HG03521 (cell line): ENCODE measurements at regions not wholly inside any gene's neighbourhood (a gene's known extent, or its start where the extent isn't known, plus 50 kb on each side); places are given as distances from the start of the nearest gene placed in this dataset.

ENCODE experiments used
- ATAC-seq: cut with Tn5 transposase; IDR thresholded peaks from one replicate; pipeline ENCODE4 v1.9.1; 2021; ENCODE audit warnings: mild to moderate bottlenecking, moderate library complexity; ENCODE audit not compliant: unreplicated experiment

DNA sequence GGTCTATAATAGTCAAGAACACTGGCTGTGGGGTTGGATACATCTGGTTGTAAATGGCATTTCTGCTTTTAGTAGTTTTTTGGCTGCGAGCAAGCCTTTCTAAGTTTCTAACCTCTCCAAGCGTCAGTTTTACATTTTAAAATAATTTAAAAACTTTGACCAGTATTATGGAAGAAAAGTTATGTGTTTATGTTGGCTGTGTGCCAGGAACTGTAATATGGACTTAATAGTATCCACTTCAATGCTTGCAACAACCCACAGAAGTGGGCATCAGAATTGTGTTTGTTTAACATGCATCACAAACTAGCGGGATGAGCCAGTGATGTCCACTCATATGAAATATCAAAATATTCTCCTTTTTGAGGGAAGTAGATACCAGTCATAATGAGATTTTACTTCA, 844.2 kb downstream of the JRKL start:
- no peak for ATAC-seq

DNA sequence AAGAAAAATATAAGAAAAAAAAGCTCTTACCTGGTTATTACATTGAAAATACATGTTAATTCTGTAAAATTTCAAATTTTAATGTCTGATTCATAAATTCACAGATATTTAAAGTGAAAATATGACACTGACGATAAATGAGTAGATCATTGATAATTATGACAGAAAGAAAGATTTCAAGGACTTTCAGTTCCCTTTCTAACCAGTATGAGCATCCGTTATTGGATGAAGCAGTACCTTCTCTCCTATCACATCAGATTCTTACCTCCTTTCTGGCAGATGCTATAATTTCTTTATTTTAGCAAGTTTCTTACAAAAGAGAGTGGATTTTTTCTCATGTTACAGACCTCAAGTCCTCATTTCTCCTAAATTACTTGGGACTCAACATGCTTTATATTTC, 847.3 kb downstream of the JRKL start:
- no peak for ATAC-seq

DNA sequence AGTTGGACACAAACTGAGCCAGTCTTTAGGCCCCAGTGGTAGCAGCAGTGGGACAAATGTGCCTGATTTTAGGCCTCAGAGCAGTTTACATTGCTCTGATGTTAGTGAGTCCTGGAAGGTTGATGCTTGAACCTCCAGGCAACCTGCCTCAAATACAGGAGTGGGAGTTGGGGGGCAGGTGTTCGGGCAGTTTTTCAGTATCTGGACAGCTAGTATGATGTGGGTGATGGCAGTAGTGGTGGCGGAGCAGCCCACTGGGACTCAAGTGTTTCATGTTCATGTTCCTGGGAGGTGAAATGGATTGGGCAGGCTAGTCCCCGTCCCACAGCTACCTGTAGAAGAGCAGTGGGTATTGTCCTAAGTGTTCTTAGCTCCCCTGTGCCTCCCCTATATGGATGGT, 857.8 kb downstream of the JRKL start:
- no peak for ATAC-seq

DNA sequence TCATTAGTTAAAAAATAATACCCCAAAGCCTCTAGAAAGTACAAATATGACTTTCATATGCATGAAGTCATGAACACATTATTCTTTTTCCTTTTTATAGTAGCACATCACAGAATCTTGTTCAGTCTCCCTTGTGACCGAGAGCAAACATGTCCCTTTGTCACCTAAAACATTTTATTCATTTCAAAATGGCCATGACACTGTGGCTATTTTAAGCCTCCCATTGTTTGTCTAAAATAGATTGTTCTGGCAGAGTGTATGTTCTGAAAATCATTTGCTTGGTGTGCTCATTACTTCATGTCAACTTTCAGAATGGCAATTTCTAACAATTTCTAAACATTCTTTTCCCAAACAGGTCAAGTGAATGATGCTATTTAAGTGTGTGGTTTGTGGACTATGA, 865.0 kb downstream of the JRKL start:
- ATAC-seq = no peak

DNA sequence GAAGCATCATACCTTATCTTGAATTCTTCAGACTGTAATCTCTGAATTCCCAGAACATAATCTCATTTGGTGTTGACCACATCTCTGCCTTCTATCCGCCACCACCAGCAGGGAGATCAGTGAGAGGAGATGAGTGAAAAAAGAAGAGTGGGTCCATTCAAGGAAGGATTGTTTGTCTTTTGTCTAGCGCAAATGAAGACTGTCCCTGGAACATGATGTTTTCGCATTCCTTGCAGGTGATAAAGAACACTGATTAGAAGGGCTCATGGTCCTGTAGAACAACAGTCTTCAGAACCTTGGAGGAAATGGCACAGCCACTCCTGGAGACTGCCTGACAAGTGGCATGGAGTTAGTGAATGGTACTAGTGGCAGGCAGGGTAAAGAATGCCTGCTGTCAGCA, 869.6 kb downstream of the JRKL start:
- ATAC-seq = no peak

DNA sequence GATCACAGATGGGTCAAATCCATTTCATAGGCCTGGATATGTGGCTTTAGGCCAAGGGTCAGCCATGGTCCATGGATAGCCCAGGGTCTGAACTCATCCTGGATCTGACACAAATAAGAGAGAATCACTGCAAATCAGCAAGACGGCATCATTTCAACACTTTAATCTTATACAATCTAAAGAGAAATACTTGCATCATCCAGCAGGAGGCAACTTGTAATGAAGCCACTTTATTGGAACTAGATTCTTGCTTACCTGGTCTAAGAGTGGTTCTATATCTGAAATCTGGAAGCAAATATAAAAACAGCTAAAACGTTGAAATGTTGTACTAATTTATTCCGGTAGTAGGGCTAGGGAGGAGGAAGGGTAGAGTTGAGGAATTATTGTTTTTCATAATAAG, 870.1 kb downstream of the JRKL start:
- no peak for ATAC-seq

DNA sequence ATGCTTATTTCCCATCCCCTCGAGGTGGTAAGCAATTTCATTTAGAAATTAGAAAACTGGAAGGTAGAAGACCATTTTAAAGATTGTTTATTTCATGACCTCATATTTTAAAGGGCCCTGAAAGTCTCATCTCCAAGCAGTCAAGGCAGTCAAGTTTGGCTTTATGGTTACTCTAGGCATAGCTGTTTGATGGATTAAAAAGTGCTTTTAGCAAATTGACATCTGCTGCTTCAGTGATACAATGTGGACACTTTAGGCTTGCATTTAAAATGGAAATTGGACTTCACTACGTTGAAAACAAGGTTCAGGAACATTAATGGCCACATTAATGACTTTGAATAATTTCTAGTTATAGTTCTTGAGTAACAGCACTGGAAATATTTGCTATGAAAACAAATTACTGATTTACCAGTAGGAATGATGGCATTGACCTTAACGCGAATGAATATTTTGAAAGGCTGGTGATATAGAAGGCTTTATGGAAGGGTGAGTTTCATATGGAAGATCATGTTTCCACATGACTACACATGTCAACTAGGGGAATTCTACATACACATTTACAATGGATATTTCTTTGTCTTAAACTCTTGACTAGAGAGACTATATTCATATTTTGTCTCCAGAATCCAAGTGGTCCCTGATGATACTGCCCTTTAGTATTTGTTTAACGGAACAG, 873.5 kb downstream of the JRKL start:
- ATAC-seq = no peak

DNA sequence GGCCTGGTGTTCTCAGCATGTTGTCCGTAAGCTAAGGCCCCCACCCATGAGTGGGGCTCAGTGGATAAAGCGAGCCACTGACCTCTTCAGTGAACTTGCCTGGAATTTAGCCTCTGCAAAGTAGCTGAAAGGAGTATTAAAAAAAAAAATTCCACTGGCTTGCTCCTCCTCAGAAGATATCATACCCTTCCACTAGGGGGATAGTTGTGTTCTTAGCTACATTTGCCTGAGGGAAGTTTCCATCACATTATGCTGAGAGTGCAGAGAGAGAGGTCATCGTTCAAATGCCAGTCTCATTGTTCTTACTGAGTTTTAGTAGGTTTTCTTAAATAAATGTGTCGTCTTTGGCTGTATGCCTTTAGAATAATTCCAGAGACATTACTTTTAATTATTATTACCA, 879.7 kb downstream of the JRKL start:
- no peak for ATAC-seq

DNA sequence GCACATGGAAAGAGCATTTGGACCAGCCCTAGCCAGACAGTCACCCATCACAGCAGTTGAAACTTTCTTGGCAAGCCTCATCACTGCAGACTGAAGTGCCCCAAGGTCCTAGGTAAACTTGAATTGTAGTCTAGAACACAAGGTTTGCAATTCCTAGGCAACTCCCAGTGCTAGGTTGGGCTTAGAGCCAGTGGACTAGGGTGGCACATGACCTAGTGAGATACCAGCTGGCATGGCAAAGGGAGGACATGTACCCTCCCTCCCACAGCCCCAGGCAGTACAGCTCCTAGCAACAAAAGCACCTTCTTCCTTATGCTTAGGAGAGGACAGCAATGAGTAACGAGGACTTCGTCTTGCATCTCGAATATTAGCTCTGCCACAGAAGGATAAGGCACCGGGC, 889.5 kb downstream of the JRKL start:
- no peak for ATAC-seq

DNA sequence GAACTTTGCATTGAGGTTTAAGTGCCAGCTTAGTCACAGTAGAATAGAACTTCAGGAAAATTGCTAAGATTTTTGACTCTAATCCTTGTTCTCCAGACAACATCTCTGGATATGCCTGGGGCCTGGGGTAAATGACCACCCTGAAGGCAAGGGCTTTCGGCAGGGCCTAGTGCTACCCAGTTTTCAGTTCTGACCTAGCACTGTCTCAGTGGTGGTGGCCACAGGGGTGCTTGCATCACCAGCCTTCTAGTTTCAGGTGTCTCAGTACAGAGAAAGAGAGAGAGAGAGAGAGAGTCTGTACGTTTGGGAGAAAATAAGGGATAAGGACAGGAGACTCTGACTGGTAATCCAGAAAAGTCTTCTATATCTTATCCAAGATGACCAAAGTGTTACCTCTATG, 890.5 kb downstream of the JRKL start:
- ATAC-seq = no peak

DNA sequence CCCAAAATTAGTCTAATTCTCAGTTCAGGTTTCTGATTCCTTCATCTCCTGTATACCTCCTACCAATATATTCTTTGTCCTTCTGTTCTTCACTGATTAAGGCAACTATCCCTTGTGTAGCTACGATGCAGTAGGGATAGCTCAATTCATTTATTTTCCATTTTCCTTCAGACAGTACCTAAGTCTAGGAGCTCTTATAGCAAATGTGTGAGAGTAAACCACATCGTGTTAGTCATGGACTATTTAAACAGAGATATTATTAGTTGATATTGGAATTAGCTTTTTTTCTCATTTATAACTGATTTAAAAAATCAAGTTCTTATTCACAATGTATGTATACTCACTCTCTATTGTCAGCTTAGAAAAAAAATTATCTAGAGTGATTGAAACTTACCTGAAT, 900.0 kb downstream of the JRKL start:
- ATAC-seq = no peak

DNA sequence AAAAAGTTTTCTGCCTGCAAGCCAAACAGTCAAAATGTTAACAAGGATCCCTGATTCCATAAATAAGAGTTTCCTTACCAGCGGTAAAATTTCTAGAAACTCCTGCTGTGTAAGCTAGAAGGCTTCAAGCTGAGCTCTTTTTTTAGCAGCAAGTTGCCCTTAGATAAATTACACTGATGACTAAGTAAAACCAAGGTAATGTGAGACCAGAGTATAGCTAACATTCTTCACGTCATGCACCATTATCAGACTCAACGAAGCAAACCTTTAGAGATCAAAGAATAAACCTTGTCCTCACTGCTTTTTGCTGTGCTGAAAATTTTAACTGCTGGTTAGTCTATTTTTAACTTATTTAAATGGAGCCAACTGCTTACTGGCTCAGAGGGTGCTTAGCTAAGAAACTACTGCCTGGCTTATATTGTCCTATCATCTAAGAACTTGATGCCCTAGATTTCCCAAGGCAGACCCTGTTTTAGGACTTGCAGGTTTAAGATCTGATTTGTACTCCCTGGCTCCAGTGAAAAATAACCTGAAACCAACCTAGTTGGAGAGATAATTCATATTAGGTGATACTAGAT, 900.7 kb downstream of the JRKL start:
- ATAC-seq = no peak

DNA sequence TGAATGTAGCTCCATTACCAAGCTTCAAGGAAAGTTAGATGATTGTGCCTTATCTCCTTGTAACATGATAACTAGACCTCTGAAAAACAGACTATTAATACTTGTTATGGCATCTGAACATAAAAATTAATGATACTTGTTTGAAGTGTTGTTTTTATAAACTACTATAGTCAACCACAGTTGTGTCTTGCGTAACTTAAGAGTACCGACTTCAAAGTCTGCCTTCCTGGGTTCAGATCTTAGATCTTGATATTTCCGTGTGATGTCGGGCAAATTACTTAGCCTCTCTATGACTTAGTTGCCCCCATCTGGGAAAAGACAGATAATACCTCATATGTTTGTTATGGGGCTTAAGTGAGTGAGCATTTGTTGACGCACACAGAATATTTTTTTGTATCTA, 906.5 kb downstream of the JRKL start:
- no peak for ATAC-seq

DNA sequence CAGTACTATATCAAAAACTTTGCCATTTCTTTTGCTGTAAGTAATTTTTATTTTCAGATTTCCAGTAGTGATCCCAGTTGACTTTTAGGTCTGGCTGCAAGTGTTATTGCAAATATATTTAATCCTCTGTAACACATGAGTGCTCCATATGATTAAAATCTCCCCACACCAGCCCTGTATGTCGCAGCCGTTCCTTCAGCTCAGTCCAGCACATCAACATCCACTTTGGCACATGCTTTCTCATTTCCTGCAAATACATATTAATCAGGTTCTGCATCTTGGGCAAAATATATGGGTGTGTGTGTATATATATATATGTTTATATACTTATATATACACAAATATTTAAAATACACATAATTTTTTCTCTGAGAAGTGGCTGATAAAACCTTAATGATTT, 919.5 kb downstream of the JRKL start:
- no peak for ATAC-seq

DNA sequence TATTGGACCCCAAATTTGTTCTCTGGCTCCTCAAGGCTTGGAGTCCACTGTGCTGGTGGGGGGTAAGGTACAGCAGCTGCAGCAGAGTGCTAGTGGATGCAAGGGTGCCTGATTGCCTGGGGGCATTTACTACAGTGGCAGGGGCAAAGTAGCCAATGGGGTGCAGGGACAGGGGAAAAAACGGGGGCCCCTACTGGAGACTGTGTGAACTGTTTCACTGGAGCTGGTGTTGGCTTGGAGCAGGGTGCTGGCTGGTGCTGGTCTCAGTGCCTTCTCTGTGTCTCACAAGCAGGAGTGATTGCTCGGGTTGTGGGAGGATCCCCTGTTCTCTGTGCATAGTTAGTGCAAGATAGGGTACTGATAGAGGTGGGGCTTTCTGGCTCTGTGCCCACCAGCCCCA, 935.9 kb downstream of the JRKL start:
- ATAC-seq = no peak

DNA sequence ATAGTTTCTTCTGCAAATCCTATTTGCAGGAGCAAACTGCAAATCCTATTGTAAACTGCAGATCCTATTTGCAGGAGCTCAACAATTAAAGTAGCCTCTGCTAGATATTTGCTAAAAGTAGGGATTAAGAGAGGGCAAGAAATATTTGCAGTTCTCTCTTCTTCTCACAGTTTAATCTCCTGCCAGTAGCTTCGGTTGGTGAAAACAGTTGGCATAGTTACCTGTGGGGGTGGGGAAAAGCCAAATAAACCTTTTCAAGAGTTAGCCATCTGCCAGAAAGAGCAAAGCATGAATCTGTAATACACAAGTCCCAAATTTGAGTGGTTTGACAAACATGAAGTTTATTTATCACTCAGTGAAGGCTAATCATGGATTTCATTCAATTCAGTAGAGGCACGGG, 942.5 kb downstream of the JRKL start:
- ATAC-seq = no peak

DNA sequence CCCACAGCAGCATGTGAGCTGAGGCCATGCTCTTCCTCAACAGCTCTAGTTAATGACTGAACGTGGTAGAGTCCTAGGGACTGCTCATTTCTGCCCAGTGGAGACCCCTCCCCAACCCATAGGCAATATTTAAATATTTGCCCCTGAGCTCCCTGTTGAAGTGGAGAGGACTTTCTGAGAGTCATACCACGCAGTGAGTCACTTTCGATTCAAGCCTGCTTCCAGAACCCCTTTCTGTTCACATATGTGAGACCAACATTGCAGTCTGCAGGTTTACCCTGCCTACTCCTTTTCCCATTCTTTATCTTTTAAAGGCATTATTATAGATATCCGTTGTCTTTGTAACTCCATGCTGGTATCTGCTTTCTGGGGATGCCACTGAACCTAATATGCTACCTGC, 946.3 kb downstream of the JRKL start:
- ATAC-seq = no peak

DNA sequence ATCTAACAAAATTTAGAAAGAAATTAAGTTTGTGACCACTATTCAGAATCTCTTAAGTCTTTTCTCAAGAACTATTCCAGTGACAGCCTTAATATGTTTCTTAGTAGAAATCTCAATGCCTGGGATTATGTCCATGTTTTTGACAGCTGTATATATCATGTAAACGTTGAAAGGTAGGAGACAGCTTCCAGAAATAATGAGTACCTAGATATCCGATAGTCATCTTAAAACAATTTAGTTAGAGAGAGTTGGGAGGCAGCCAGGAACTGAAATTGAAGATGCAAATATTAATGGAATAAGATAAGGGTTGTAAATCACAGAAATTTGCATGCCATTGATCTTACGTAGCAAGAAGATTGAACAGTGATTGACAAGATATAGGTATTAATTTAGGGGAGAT, 955.2 kb downstream of the JRKL start:
- ATAC-seq = no peak

DNA sequence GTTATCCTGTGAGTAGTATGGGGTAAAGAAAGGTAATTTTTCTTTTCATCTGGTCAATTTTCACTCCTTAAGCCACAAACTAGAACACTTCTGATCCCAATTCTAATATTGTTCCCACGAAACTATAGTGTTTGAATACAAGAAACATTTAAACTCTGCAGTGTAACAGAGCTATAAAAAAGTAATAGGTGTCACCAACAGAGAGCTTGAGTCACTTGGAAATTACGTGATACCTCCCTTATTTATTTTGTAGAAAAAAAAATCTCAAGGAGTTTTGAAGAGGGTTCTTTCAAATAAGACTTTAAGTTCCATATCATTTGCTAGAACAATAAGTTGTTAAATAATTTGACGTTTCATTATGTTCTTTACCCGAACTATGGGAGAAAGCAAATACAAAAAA, 959.4 kb downstream of the JRKL start:
- ATAC-seq = no peak

DNA sequence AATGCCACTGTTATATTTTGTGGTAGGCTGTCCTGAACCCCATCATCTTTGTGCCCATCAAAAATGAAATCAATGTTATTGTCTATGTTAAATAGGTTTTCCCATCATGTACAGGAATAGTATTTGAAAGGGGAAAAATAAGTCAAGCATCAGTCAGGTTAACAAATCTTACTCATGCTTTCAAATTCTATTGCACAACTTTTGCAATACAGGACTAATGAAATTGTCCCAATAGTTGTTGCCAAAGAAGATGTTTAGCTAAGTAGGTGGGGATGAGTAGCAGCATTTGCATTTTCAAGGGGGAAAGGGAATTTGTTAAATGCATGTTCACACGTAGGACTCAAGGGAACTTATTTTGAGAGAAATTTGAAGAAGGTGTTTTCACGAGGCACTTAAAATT, 962.1 kb downstream of the JRKL start:
- no peak for ATAC-seq

DNA sequence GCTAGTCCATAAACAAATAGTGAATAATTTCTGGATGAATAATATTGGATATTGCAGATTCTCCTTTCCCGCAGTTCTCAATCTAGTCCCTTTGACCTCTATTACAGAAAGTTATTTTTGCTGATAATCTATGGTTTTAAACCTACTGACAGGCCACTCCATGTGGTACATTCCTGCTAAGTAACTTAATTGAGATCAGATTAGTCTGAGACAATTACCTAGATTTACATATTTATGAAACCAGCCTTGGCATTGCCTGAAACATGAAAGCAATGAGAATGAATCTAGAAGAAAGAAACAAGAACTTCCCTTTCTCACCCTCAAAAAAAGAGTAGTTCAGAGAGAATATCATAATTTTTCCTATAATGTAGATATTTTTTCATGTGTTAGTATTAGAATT, 964.2 kb downstream of the JRKL start:
- ATAC-seq = no peak

DNA sequence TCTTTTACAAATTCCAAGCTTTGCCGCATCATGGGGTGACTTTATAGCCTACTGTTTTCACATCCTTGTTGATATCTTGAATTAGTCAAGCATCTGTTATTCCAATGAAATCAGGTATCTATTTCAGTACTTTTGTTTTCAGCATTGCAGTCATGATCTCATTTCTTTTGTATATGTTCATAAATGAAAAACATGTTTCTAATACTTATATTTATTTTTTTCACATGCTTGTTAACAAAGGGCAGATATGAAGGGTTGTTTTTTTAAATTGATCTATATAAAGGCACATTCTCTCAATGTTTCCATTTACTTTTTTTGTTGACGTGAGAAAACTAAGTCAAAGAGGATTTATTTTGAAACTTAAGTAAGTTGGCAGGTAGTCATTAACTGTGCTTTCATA, 964.8 kb downstream of the JRKL start:
- no peak for ATAC-seq

DNA sequence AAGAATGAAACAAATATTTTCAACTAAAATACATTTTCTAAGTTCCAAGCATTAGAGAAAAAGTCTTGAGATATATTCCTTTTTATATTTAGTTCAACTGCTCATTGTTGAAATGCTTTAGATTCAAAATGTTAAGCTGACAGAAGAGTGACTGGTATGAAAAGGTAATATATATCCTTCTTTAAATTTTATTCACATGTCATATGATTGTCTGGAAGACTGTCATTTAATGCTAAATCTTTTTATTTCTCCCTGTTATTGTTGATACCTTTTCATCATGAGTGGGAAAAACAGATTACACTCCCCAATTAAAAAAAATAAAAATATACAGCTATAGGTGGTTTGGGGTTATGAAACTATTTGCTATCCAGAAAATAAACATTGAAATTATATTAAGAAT, 965.4 kb downstream of the JRKL start:
- no peak for ATAC-seq
